ENCODE measurements at regions not wholly inside any gene's neighbourhood (a gene's known extent, or its start where the extent isn't known, plus 50 kb on each side); places are given as distances from the start of the nearest gene placed in this dataset.

DNA sequence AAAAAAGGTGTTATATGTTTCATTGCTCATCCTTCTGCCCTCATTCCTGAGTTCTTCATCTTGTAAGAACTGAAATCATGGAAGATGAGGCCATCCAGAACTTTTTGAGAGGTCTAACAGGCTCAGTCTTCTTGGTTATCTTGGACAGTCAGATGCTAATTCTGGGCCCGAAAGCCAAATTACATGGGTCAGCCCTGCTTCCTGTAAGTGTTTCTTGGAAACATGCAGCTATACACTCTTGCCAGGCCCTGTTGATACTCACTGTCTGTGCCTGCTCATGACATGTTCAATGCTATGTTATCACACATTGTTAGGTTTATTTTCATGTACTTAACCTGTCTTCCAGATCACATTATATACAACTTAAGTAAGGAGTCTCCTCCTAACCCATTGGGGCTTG, 542.5 kb downstream of the NUF2 start:
- no peak overlapping the region for H3K4me3 ChIP-seq
- no peak overlapping the region for H3K27ac ChIP-seq
- no peak overlapping the region for H3K4me2 ChIP-seq
- H3K4me1 ChIP-seq, result no peaks in the 10 kb centered on the region
- TF ChIP-seq Cebpa-rat (IDR thresholded peaks at IDR 0.05), result no peak
- no peaks in the 10 kb centered on the region for H3K27me3 ChIP-seq
- no peak overlapping the region for H3K9ac ChIP-seq
- H4K20me1 ChIP-seq, result no peaks in the 10 kb centered on the region
- H3K9me3 ChIP-seq (replicated peaks in 1 of 11), result peaks cover 0 to 9% (median 6%) of the 10 kb centered on the region in 11 experiments; a peak in 7 of 22 replicates
- no peaks in the 10 kb centered on the region for H3K36me3 ChIP-seq

DNA sequence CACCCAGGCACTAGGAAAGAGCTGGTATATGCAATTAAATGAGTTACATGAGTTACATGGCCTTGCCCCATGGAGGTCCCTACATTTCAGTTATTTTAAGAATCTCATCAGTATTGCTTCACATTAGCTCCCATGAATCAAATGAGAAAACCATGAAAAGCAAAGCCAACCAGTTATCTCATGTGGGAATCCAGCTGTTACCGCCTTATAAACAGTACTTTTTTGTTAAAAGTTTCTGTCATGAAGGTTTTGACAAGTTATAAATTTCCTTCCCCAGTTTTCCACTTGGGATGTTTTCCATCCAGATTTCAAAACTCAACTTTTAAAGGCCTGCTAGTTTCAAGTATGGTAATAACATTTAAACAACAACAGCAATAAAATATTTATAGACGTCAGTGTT, 544.8 kb downstream of the NUF2 start:
- H4K20me1 ChIP-seq, result no peaks in the 10 kb centered on the region
- no peak overlapping the region for H3K27ac ChIP-seq
- no peak overlapping the region for H3K4me2 ChIP-seq

DNA sequence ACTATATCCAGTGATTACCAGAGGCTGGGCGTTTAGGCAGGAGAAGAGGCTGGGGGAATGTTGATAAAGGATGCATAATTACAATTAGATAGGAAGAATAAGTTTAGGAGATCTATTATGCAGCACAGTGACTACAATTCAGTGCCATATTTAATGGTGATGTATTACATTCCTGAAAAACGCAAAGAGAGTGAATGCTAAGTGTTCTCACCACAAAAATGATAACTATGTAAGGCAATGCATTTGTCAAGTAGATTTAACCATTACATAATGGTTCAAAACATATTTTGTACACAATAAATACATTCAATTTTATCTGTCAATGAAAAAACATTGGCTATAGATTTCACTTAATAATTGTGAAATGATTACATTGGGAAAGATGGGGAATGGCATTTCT, 548.9 kb downstream of the NUF2 start:
- peaks cover 0 to 9% (median 6%) of the 10 kb centered on the region in 11 experiments; a peak in 6 of 22 replicates for H3K9me3 ChIP-seq (replicated peaks in 1 of 11)
- H3K4me3 ChIP-seq, result no peak overlapping the region
- H3K36me3 ChIP-seq, result no peaks in the 10 kb centered on the region
- no peak for TF ChIP-seq Cebpa-rat (IDR thresholded peaks at IDR 0.05)
- no peak overlapping the region for H3K27ac ChIP-seq
- no peaks in the 10 kb centered on the region for H3K27me3 ChIP-seq
- no peaks in the 10 kb centered on the region for H4K20me1 ChIP-seq
- no peak overlapping the region for H3K4me2 ChIP-seq
- H3K9ac ChIP-seq, result no peak overlapping the region
- no peaks in the 10 kb centered on the region for H3K4me1 ChIP-seq

More for the DNA sequence above, 544.8 kb downstream of the NUF2 start:
- Histone ChIP-seq H3K27me3 (no peaks in the 10 kb centered on the region), H3K9me3 (replicated peaks in 1 of 11) (peaks cover 0 to 9% (median 6%) of the 10 kb centered on the region in 11 experiments; a peak in 7 of 22 replicates), H3K36me3 (no peaks in the 10 kb centered on the region), H3K4me1 (no peaks in the 10 kb centered on the region), H3K9ac (no peak overlapping the region), H3K4me3 (no peak overlapping the region)
- no peak for TF ChIP-seq Cebpa-rat (IDR thresholded peaks at IDR 0.05)

DNA sequence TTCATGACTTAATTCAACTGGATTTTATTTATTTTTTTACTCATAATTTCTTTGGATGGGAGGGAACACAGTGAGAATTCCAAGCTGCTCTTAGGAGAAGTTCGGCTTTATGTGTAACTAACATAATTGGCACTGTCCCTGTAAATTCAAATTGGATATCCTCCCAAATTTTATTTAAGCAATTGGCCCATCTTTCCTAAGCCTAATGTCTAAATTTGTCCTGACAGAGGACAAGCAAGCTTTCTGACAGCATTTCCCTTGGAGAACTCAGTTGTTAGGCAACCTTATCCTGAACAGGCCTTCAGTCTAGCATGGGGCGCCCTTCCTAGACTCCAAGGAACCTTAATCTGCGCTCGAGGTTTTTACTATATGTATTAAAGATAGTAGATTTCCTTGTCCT, 550.3 kb downstream of the NUF2 start:
- no peak overlapping the region for H3K9ac ChIP-seq
- no peaks in the 10 kb centered on the region for H3K36me3 ChIP-seq
- H3K27ac ChIP-seq, result no peak overlapping the region
- TF ChIP-seq Cebpa-rat (IDR thresholded peaks at IDR 0.05), result no peak
- H3K4me2 ChIP-seq, result no peak overlapping the region
- no peaks in the 10 kb centered on the region for H4K20me1 ChIP-seq
- no peaks in the 10 kb centered on the region for H3K4me1 ChIP-seq
- H3K27me3 ChIP-seq, result no peaks in the 10 kb centered on the region
- no peak overlapping the region for H3K4me3 ChIP-seq
- H3K9me3 ChIP-seq (replicated peaks in 1 of 11), result peaks cover 0 to 9% (median 6%) of the 10 kb centered on the region in 11 experiments; a peak in 6 of 22 replicates

DNA sequence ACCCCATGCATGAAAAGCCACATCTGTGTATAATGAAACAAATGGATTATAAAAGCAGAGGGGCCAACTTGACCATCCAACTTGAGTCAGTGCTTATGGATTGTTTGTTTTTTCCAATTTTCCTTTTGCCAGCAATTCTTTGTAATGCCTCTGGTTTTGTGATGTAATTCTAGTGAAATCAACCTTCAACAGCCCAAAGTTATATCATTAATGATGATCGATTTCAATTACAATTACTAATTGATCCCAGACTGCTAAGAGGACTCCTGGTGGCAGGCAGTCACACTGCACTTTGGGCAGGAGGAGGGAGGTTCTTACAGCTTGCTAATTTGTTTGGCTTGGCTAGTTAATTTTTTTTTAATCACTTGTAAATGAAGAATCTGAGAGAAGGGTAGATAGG, 552.3 kb downstream of the NUF2 start:
- no peaks in the 10 kb centered on the region for H3K4me1 ChIP-seq
- peaks cover 0 to 2% (median 0%) of the 10 kb centered on the region in 11 experiments; a peak in 2 of 22 replicates for H3K9me3 ChIP-seq (replicated peaks in 1 of 11)
- H3K27ac ChIP-seq, result no peak overlapping the region
- no peak overlapping the region for H3K4me3 ChIP-seq
- no peak overlapping the region for H3K4me2 ChIP-seq
- H4K20me1 ChIP-seq, result no peaks in the 10 kb centered on the region
- H3K9ac ChIP-seq, result no peak overlapping the region
- no peak for TF ChIP-seq Cebpa-rat (IDR thresholded peaks at IDR 0.05)
- no peaks in the 10 kb centered on the region for H3K36me3 ChIP-seq
- no peaks in the 10 kb centered on the region for H3K27me3 ChIP-seq

DNA sequence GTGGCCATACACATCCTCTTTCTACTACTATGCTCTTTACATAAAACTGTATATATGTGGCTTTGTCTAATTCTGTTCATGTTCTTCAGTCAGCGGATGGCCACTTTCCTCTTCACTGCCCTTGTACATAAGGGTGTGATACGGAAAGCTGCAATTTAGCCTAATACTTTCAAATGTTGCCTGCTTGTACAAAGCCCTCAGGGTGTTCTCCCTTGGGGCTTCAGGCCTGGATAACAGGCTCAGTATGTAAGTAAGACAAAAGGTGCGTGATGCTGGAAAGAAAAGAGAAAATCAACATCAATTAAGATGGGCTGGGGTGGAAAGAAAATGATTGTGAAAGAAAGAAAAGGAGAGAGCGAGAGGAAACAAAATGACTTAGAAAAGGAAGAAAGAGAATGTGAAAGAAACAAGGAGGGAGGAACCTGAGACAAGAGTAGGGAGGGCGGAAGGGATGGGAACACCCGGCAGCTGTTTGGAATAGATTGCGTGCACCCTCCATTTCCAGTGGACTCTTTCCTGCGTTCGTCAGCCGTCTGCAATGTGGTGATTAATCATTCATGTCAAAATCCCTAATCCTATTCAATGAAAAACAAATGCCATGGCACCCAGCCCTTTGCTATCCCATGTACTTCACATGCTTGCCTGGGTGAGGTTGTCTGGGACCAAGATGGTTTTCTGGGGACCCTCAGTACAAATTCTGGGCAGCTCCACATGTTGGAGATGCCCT, 553.6 kb downstream of the NUF2 start:
- no peak overlapping the region for H3K27ac ChIP-seq
- no peak overlapping the region for H3K4me3 ChIP-seq
- TF ChIP-seq Cebpa-rat (IDR thresholded peaks at IDR 0.05), result no peak
- H3K9ac ChIP-seq, result no peak overlapping the region
- no peaks in the 10 kb centered on the region for H3K27me3 ChIP-seq
- H3K9me3 ChIP-seq (replicated peaks in 1 of 11), result no peaks in the 10 kb centered on the region
- no peaks in the 10 kb centered on the region for H3K36me3 ChIP-seq
- no peak overlapping the region for H3K4me2 ChIP-seq
- H4K20me1 ChIP-seq, result no peaks in the 10 kb centered on the region
- H3K4me1 ChIP-seq, result no peaks in the 10 kb centered on the region

DNA sequence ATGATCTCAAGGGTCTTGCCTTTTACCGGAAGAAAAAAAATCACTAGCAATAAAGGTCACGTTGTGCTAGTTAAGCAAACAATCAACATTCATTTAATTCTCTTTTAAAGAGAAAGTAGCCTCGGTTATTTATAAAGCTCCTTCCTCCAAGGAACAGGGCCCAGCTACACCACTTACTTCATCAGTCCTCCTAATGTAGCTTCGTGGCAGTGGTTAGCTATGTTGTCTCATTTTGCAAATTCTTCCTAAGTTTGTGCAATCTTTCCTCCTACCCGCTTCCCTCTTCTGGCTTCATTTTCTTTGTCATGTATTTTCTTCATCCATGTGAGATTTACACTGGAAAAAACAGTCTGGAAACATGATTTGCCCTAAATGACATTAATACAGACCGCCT, 554.2 kb downstream of the NUF2 start:
- no peak overlapping the region for H3K27ac ChIP-seq
- H3K9me3 ChIP-seq (replicated peaks in 1 of 11), result no peaks in the 10 kb centered on the region
- no peak overlapping the region for H3K4me2 ChIP-seq
- TF ChIP-seq Cebpa-rat (IDR thresholded peaks at IDR 0.05), result no peak
- H3K36me3 ChIP-seq, result no peaks in the 10 kb centered on the region
- H3K9ac ChIP-seq, result no peak overlapping the region
- H3K27me3 ChIP-seq, result no peaks in the 10 kb centered on the region
- no peaks in the 10 kb centered on the region for H3K4me1 ChIP-seq
- no peaks in the 10 kb centered on the region for H4K20me1 ChIP-seq
- no peak overlapping the region for H3K4me3 ChIP-seq

DNA sequence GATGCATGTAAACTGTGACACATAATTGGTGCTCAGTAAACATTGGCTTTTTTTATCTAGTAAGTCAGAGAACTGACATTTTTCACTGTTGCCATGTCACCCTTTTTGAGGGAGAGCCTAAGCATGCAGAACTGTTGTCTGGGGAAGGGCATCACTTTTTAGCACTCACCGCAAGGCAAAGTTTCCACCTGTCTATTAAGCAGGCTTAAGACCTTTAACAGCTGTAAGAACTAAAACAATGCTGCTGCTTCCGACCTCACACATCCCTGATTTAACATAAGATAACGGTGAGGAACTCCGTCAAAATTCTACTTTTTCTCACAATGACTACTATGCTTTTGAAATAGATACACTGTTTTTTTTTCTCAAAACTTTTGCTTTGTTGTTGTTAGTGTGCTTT, 554.8 kb downstream of the NUF2 start:
- no peaks in the 10 kb centered on the region for H3K4me1 ChIP-seq
- no peak overlapping the region for H3K4me3 ChIP-seq
- no peaks in the 10 kb centered on the region for H3K27me3 ChIP-seq
- H4K20me1 ChIP-seq, result no peaks in the 10 kb centered on the region
- TF ChIP-seq Cebpa-rat (IDR thresholded peaks at IDR 0.05), result no peak
- no peak overlapping the region for H3K9ac ChIP-seq
- no peaks in the 10 kb centered on the region for H3K36me3 ChIP-seq
- no peaks in the 10 kb centered on the region for H3K9me3 ChIP-seq (replicated peaks in 1 of 11)
- no peak overlapping the region for H3K27ac ChIP-seq
- no peak overlapping the region for H3K4me2 ChIP-seq

DNA sequence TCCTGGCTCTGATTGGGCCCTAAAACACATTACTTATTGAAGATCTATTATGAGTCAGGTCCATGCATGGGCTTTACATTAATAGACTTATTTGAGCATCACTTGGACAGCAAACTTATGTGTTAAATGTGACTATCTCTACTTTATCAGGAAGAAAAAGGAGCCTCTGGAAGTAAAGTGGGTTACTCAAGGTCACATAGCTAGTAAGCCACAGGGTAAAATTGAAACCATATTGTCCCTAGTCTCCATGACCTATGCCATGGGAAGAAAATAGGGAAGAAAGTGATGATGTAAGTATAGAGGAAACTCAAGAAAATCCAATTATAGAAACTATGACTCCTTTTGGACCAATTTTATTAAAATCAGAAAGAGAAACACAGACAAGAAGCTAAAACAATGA, 555.3 kb downstream of the NUF2 start:
- H4K20me1 ChIP-seq, result no peaks in the 10 kb centered on the region
- no peaks in the 10 kb centered on the region for H3K27me3 ChIP-seq
- no peak overlapping the region for H3K27ac ChIP-seq
- no peak for TF ChIP-seq Cebpa-rat (IDR thresholded peaks at IDR 0.05)
- H3K4me2 ChIP-seq, result no peak overlapping the region
- no peak overlapping the region for H3K9ac ChIP-seq
- no peaks in the 10 kb centered on the region for H3K9me3 ChIP-seq (replicated peaks in 1 of 11)
- no peaks in the 10 kb centered on the region for H3K36me3 ChIP-seq
- H3K4me1 ChIP-seq, result no peaks in the 10 kb centered on the region
- no peak overlapping the region for H3K4me3 ChIP-seq

DNA sequence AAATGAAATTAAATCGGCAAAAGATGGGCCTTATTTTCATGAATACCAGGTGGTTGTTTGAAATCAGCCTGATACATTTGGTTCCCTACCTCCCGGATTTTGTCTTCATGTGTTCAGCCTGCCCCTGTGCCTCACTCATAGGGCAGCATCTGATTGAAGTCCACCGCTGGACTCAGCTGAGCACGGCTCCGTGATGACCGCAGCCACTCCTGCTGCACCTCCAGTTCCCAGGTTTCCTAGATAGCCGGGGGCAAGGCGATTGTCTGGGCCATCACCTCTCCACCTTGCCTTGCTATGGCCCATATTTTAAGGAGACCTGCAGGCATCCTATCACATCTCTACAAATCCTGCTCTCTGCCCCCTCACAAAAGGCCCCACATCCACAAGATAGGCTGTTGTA, 563.8 kb downstream of the NUF2 start:
- no peaks in the 10 kb centered on the region for H4K20me1 ChIP-seq
- no peaks in the 10 kb centered on the region for H3K9me3 ChIP-seq (replicated peaks in 1 of 11)
- H3K36me3 ChIP-seq, result no peaks in the 10 kb centered on the region
- no peaks in the 10 kb centered on the region for H3K4me1 ChIP-seq
- no peak overlapping the region for H3K9ac ChIP-seq
- no peaks in the 10 kb centered on the region for H3K27me3 ChIP-seq
- no peak overlapping the region for H3K27ac ChIP-seq
- no peak for TF ChIP-seq Cebpa-rat (IDR thresholded peaks at IDR 0.05)
- no peak overlapping the region for H3K4me2 ChIP-seq
- H3K4me3 ChIP-seq, result no peak overlapping the region
